ENCODE measurements at regions not wholly inside any gene's neighbourhood (a gene's known extent, or its start where the extent isn't known, plus 50 kb on each side); places are given as distances from the start of the nearest gene placed in this dataset.
"Not testable (repeated sequence)": the region's sequence is repeated elsewhere in the genome, so short reads cannot be mapped to it uniquely, and the experiment has no call there.

DNA sequence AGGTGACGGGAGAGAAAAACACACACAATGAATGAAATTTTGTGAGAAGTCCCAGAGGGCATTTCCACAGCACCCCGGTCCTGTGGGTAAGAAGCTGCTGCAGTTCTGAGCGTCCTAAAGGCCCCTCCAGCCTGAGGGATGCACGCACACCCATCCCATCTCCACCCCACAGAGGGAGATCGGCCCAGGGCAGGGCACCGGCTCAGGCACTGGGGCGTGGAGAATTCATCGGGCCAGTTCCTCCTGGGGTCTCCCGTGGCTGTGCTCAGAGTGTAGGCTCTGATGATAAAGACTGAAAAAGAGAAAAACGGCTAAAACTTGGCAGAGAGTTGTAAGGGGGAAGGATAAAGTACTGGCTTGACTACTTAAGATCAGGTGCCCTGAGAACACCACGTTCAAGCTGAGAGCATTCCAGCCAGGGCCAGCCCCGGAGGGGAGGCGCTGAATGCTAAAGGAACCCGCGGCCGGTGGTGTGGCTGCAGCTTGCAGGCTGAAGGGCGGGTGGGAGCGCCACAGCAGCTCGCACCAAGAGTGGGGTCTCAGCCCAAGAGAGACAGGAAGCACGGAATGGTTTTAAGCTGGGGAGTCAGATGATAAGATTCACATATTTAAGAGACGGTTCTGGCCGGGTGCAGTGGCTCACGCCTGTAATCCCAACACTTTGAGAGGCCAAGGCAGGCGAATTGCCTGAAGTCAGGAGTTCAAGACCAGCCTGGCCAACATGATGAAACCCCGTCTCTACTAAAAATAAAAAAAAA lies 121.9 kb upstream of the SPACA7 start:
- Mint-ChIP-seq H3K36me3 (ENCODE audit: low read depth) (no peaks in the 10 kb centered on the region), H3K4me1 (no peaks in the 10 kb centered on the region), H3K27ac (no peak overlapping the region), H3K27me3 (peaks cover 8% of the 10 kb centered on the region), H3K4me3 (no peak overlapping the region), H3K9me3 (peaks cover 4% of the 10 kb centered on the region)
- no peak for ATAC-seq (replicated peaks)

DNA sequence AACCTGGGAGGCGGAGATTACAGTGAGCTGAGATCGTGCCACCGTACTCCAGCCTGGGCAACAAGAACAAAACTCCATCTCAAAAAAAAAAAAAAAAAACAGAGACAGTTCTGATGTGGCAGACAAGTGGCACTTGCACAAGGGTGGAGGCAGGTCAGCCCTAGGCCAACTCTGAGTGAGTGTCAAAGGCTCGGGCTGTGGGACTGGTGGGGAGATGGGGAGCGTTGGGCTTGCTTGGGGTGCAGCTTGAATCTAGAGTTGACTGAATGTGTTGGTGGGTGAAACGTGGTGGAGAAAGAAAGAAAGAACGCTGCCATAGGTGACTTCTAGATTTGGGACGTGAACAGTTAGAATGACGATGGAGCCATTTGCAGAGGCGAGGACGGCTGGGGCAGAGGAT lies 121.3 kb upstream of the SPACA7 start:
- no peak for ATAC-seq (replicated peaks)
- no peaks in the 10 kb centered on the region for H3K36me3 Mint-ChIP-seq (ENCODE audit: low read depth)
- H3K4me1 Mint-ChIP-seq = no peaks in the 10 kb centered on the region
- no peak overlapping the region for H3K27ac Mint-ChIP-seq
- H3K4me3 Mint-ChIP-seq = no peak overlapping the region
- H3K9me3 Mint-ChIP-seq = peaks cover 4% of the 10 kb centered on the region
- peaks cover 7% of the 10 kb centered on the region for H3K27me3 Mint-ChIP-seq

DNA sequence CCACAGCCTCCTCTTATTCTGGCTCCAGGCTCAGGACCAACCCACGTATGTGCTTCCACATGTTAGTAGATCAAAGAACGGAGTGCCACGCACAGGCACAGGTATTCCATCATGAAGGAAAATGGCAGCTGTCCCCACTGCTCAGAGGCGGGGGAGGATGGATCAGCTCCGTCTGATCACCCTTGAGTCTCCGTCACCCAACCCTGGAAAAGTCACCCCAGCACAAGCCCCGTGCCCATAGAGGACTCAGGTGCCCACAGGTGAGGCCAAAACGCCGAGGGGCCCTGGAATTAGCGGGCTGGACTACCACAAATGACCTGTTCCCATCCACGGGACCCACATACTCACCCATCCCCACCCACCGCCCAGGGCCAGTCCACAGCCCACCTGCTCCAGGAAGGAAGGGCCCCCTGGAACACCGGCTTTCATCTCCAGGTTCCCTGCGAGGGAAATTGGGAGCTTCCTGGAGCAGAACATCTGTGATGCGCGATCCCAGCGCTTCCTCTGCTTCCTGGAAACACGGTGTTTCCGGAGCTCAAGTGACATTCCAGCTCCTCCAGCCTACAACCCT lies 120.5 kb upstream of the SPACA7 start:
- ATAC-seq (replicated peaks) = no peak
- Mint-ChIP-seq H3K27ac (no peak overlapping the region), H3K36me3 (ENCODE audit: low read depth) (no peaks in the 10 kb centered on the region), H3K4me3 (no peak overlapping the region), H3K27me3 (peaks cover 4% of the 10 kb centered on the region), H3K4me1 (no peaks in the 10 kb centered on the region), H3K9me3 (peaks cover 4% of the 10 kb centered on the region)

DNA sequence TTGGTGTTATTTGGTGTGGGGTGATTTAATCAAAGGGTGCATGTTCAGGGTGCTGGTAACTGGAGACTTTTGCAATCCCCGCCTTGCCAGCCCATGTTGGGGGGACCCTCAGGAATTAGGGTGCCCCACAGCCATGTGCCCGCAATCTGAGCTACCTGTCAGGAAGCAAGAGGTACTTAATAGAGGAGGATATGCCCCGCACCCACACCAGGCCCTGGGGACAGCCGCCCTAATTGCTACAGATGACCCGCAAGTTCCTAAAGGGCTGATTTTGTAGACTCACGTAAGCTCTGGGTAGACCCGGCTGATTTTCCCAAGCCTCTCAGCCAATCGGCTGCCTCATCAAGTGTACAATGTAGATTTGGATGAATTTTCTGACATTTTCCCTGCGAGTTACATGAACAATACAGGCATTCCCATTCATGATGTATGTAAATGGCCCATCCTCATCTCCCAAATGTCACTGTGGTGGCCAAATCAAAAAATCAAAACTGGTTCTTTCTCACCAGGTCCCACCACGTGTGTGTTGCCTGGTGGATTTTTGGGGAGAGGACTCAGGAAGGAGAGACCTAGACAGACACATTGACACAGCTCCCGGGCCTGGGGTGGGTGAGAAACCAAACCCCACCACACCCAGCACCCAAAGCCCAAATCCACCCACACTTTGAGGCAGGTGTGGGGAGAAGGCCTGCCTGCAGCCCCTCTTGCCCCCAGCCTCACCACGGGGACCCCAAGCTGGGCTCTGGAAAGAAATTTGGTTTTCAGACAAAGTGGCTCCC lies 119.2 kb upstream of the SPACA7 start:
- peaks cover 4% of the 10 kb centered on the region for H3K27me3 Mint-ChIP-seq

DNA sequence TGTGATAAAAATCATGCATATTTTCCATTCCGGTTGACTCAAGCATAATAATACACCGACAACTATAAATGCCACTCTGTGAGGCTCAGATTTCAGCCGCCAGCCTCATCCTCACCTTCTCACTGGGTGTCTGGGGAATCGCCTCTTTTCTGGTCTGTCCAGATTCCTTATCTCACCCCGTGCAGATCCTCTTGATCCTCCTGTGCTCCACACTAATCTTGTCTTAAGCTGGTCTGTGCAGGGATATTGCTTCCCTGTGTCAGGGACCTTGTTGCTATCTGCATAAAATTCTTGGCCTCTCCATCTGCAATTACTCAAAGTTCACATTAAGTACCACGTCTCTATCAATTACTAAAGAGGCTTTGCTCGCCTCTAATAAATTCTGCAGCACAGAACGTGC lies 116.6 kb upstream of the SPACA7 start:
- ATAC-seq (replicated peaks) = no peak
- peaks cover 4% of the 10 kb centered on the region for H3K9me3 Mint-ChIP-seq
- no peak overlapping the region for H3K4me3 Mint-ChIP-seq
- H3K27me3 Mint-ChIP-seq = peaks cover 4% of the 10 kb centered on the region
- no peak overlapping the region for H3K27ac Mint-ChIP-seq
- H3K4me1 Mint-ChIP-seq = no peaks in the 10 kb centered on the region
- no peaks in the 10 kb centered on the region for H3K36me3 Mint-ChIP-seq (ENCODE audit: low read depth)

More for the DNA sequence above, 119.2 kb upstream of the SPACA7 start:
- H3K36me3 Mint-ChIP-seq (ENCODE audit: low read depth) = no peaks in the 10 kb centered on the region
- H3K27ac Mint-ChIP-seq = no peak overlapping the region
- H3K9me3 Mint-ChIP-seq = peaks cover 4% of the 10 kb centered on the region
- H3K4me1 Mint-ChIP-seq = no peaks in the 10 kb centered on the region
- no peak overlapping the region for H3K4me3 Mint-ChIP-seq
- ATAC-seq (replicated peaks) = no peak

DNA sequence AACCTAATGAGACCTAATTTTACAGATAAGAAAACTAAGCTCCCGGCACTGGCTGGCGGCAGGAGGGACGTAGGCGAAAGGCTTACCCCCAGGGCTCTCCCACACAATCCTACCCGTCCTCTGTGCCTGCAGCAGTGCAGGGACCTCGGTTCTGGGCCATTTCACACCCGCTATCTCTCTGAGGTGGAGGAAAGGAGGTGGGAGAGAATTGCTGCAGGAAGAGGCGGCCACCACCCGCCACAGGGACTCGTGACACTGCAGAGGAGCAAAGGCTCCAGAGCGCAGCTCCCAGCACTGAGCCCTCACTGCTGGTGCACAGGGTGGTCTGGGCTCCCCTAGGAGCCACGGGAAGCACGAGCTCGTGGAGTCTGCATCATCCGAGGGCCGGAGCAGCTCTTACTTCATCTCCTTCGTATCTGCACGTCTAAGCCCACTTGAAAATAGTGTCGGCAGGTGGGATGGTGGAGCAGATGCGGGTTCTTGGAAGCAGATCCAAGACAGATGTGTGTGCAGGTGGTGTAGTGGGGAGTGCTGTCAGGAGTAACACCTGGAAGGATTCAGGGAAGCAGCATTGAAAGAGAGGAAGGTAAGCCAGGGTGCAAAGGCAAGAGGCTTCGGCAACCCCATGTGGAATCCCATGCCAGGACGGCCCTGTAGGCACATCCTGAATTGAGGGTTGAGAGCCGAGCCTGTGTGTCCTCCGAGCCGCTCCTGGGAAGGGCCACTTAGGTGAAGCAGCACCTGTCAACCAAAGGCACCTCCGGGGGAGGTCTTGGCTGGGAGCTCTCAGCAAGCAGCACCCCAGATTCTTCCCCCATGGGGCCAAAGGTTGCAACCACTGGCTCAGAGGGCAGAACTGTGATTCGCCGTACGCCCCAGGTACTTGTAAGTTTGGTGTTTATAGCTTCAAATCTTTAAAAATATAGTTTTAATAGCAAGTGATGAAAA lies 115.8 kb upstream of the SPACA7 start:
- Mint-ChIP-seq H3K27me3 (no peaks in the 10 kb centered on the region), H3K4me3 (no peak overlapping the region), H3K4me1 (no peaks in the 10 kb centered on the region), H3K27ac (no peak overlapping the region), H3K9me3 (no peaks in the 10 kb centered on the region), H3K36me3 (ENCODE audit: low read depth) (no peaks in the 10 kb centered on the region)
- ATAC-seq (replicated peaks) = no peak

DNA sequence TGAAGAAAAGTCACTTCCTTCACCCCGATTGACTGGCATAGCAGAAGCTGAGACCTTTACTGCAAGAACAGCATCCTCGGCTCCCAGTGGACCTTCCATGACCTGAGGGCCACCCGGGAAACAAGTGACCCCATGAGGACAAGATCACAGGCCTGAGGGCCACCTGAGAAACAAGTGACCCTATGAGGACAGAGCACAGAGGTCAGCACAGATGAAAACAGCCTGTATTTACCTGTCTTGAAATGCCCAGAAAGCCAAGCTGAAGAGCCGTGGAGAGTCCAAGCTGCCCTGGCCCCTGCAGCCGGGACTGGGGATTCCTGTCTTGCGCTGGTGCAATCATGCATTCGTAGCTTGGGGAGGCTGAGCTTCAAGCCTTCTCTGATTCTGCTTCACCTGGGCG lies 114.2 kb upstream of the SPACA7 start:
- H3K27ac Mint-ChIP-seq = no peak overlapping the region
- ATAC-seq (replicated peaks) = no peak
- H3K36me3 Mint-ChIP-seq (ENCODE audit: low read depth) = no peaks in the 10 kb centered on the region
- peaks cover 3% of the 10 kb centered on the region for H3K27me3 Mint-ChIP-seq
- H3K4me1 Mint-ChIP-seq = no peaks in the 10 kb centered on the region
- H3K9me3 Mint-ChIP-seq = no peaks in the 10 kb centered on the region
- no peak overlapping the region for H3K4me3 Mint-ChIP-seq

DNA sequence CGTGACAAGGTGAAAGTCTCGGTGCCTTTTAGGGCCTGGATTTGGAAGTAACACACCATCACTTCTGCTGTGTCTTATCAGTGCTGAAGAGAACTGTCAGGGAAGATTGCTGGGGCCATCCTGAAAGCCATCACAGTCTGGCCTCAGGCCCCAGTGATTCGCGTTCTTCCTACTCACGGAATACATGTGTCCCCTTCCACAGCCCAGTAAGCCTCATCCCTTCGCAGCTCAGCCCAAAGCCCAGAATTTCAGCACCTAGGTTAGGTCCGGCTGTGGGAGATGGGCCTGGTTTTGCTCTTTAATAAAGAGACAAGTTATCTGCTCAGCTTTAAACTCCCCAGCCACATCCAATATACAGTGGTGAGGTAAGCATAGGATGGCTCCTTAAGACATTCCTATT lies 113.0 kb upstream of the SPACA7 start:
- no peaks in the 10 kb centered on the region for H3K36me3 Mint-ChIP-seq (ENCODE audit: low read depth)
- no peak overlapping the region for H3K27ac Mint-ChIP-seq
- H3K27me3 Mint-ChIP-seq = peaks cover 3% of the 10 kb centered on the region
- H3K4me3 Mint-ChIP-seq = no peak overlapping the region
- no peaks in the 10 kb centered on the region for H3K9me3 Mint-ChIP-seq
- no peaks in the 10 kb centered on the region for H3K4me1 Mint-ChIP-seq
- ATAC-seq (replicated peaks) = no peak

DNA sequence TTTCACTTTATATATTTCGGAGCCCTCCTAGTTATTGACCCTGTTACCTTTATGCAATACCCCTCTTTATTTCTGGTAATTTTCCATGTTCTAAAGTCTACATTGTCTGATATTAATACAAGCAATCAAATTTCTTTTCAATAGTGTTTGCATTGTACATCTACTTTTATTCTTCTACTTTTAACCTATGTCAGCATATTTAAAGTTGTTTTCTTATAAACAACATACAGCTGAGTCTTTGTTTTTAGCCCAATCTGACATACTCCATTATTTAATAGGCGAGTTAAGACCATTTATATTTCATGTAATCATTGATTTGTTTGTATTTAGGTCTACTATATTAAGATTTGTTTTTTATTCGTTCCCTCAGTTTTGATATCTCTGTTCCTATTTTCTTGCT lies 108.5 kb upstream of the SPACA7 start:
- no peak for ATAC-seq (replicated peaks)
- Mint-ChIP-seq H3K36me3 (ENCODE audit: low read depth) (no peaks in the 10 kb centered on the region), H3K4me3 (no peak overlapping the region), H3K9me3 (no peaks in the 10 kb centered on the region), H3K27ac (no peak overlapping the region), H3K27me3 (peaks cover 6% of the 10 kb centered on the region), H3K4me1 (no peaks in the 10 kb centered on the region)

DNA sequence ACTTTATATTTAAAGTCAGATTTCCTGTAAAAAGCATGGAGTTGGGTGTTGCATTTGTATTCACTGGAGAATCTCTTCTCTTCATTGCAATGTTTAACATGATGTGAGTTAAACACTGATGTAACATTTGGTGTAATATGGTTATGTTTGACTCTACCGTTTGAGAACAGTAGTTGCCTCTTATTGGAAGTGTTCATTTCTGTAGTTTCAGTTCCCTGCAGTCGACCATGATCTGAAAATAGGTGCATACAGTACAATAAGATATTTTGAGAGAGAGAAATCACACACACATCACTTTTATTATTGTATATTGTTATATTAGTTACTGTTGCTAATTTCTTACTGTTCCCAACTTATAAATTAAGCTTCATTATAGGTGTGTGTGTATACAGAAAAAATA lies 105.2 kb upstream of the SPACA7 start:
- Mint-ChIP-seq H3K4me3 (no peak overlapping the region), H3K27me3 (peaks cover 12% of the 10 kb centered on the region), H3K27ac (no peak overlapping the region), H3K9me3 (no peaks in the 10 kb centered on the region), H3K4me1 (no peaks in the 10 kb centered on the region), H3K36me3 (ENCODE audit: low read depth) (no peaks in the 10 kb centered on the region)
- no peak for ATAC-seq (replicated peaks)

DNA sequence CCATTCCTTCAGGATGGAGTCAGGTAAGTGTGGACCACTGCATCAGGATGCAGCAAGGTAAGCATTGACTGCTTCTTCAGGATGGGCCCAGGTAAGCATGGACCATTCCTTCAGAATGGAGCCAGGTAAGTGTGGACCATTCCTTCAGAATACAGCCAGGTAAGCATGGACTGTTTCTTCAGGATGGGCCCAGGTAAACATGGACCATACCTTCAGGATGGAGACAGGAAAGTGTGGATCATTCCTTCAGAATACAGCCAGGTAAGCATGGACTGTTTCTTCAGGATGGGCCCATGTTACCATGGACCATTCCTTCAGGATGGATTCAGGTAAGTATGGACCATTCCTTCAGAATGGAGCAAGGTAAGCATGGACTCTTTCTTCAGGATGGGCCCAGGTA lies 89.4 kb upstream of the SPACA7 start:
- not testable (repeated sequence) for H3K27me3 Mint-ChIP-seq; H3K36me3 Mint-ChIP-seq (ENCODE audit: low read depth); H3K9me3 Mint-ChIP-seq; H3K27ac Mint-ChIP-seq; H3K4me1 Mint-ChIP-seq; ATAC-seq (replicated peaks); H3K4me3 Mint-ChIP-seq

DNA sequence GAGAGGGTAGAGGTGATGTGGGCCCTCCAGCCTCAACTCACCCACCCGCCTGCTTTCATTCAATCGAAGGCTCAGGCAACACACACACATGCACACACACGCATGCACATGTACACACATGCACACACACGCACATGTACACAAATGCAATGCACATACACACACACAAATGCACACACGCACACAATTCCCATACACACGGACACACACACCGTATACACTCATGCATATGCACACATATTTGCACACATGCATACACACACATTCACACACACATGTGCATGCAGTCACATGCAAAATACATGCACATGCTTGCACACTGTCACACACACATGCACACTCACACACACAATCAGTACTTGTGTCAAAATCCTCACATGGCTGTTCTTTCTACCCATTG lies 55.9 kb upstream of the SPACA7 start:
- Mint-ChIP-seq H3K36me3 (ENCODE audit: low read depth) (no peaks in the 10 kb centered on the region), H3K4me3 (no peak overlapping the region), H3K27ac (no peak overlapping the region), H3K9me3 (no peaks in the 10 kb centered on the region), H3K27me3 (peaks cover 10% of the 10 kb centered on the region), H3K4me1 (no peaks in the 10 kb centered on the region)
- ATAC-seq (replicated peaks) = no peak

DNA sequence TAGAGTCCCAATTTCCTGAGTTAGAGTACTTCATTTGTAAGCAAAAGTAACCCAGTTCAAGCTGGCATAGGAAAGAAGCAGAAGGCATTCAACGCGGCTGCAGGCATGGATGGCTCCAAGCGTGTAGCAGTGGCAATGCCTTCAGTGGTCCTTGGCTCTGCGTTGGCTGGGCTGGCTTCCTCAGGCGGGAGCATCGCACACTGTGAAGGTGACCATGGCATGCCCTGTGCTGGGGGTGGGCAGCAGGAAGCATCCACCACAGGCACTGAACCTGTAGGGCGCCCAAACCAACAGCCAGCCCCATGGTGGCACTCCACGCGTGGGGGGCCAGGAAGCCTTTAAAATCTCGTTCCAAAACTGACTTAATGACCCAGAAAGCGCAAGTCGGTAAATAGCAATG lies 53.6 kb upstream of the SPACA7 start:
- no peak overlapping the region for H3K27ac Mint-ChIP-seq
- peaks cover 4% of the 10 kb centered on the region for H3K4me1 Mint-ChIP-seq
- no peak for ATAC-seq (replicated peaks)
- no peaks in the 10 kb centered on the region for H3K36me3 Mint-ChIP-seq (ENCODE audit: low read depth)
- H3K9me3 Mint-ChIP-seq = no peaks in the 10 kb centered on the region
- peaks cover 10% of the 10 kb centered on the region for H3K27me3 Mint-ChIP-seq
- H3K4me3 Mint-ChIP-seq = no peak overlapping the region

DNA sequence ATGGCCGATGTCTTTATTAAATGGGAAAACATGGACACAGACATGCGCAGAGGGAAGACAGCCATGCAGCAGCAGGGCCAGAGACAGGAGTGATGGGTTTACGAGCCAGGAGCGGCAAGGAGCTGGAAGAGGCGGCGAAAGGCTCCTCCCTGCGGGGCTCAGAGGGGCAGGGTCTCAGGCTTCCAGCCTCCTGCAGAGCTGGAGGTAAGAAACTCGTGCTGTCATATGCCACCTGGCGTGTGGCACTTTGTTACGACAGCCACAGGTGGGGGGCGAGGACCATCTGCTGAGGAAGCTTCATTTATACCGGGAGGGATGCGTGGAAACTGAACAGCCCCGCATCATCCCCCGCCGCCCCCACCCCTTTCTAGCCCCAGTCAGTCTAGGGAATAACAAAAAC lies 52.0 kb upstream of the SPACA7 start:
- Mint-ChIP-seq H3K36me3 (ENCODE audit: low read depth) (no peaks in the 10 kb centered on the region), H3K27ac (no peak overlapping the region), H3K9me3 (no peaks in the 10 kb centered on the region), H3K27me3 (peaks cover 14% of the 10 kb centered on the region), H3K4me1 (peaks cover 4% of the 10 kb centered on the region), H3K4me3 (no peak overlapping the region)
- no peak for ATAC-seq (replicated peaks)

All from activated T-helper 17 cell treated with anti-CD3 and anti-CD28 coated beads, Interleukin-2, amount 50 U/mL, for 72 hours (primary cell).